ENCODE measurements at regions not wholly inside any gene's neighbourhood (a gene's known extent, or its start where the extent isn't known, plus 50 kb on each side); places are given as distances from the start of the nearest gene placed in this dataset.

- DNase-seq (ENCODE audit: low read depth): no peak
Observed at GRCh38 chr5:1706021-1706420, 93.6 kb downstream of the MRPL36 start.

- DNase-seq (ENCODE audit: low read depth): no peak
Observed at GRCh38 chr5:1704676-1705075, 95.0 kb downstream of the MRPL36 start.

GRCh38 chr5:1704266-1704665, 95.4 kb downstream of the MRPL36 start:
- DNase-seq (ENCODE audit: low read depth): no peak

GRCh38 chr5:1703352-1704050, 96.1 kb downstream of the MRPL36 start:
- no peak for DNase-seq (ENCODE audit: low read depth)

GRCh38 chr5:1702318-1702717, 97.3 kb downstream of the MRPL36 start:
- DNase-seq (ENCODE audit: low read depth): no peak

- DNase-seq (ENCODE audit: low read depth): no peak
Observed at GRCh38 chr5:1701884-1702283, 97.8 kb downstream of the MRPL36 start.

GRCh38 chr5:1701216-1701864, 98.3 kb downstream of the MRPL36 start:
- no peak for DNase-seq (ENCODE audit: low read depth)

GRCh38 chr5:1699394-1699793, 100.2 kb downstream of the MRPL36 start:
- DNase-seq (ENCODE audit: low read depth): no peak

GRCh38 chr5:1698589-1699316, 100.9 kb downstream of the MRPL36 start:
- no peak for DNase-seq (ENCODE audit: low read depth)

GRCh38 chr5:1692381-1692780, 107.3 kb downstream of the MRPL36 start:
- DNase-seq (ENCODE audit: low read depth): no peak

GRCh38 chr5:1687301-1687970, 112.2 kb downstream of the MRPL36 start:
- no peak for DNase-seq (ENCODE audit: low read depth)

GRCh38 chr5:1686016-1686802, 113.4 kb downstream of the MRPL36 start:
- DNase-seq (ENCODE audit: low read depth): no peak

GRCh38 chr5:1685066-1685465, 114.6 kb downstream of the MRPL36 start:
- DNase-seq (ENCODE audit: low read depth): no peak

- no peak for DNase-seq (ENCODE audit: low read depth)
Observed at GRCh38 chr5:1681955-1682354, 117.7 kb downstream of the MRPL36 start.

GRCh38 chr5:1673042-1673677, 126.5 kb downstream of the MRPL36 start:
- no peak for DNase-seq (ENCODE audit: low read depth)

- DNase-seq (ENCODE audit: low read depth): no peak
Observed at GRCh38 chr5:1672396-1672795, 127.2 kb downstream of the MRPL36 start.

GRCh38 chr5:1671351-1671750, 128.3 kb downstream of the MRPL36 start:
- no peak for DNase-seq (ENCODE audit: low read depth)

GRCh38 chr5:1670351-1670750, 129.3 kb downstream of the MRPL36 start:
- DNase-seq (ENCODE audit: low read depth): peak; percentile 4

GRCh38 chr5:1669276-1670155, 130.1 kb downstream of the MRPL36 start:
- no peak for DNase-seq (ENCODE audit: low read depth)

GRCh38 chr5:1668141-1668721, 131.4 kb downstream of the MRPL36 start:
- DNase-seq (ENCODE audit: low read depth): no peak
